Neural cell (in vitro differentiated cells): ENCODE measurements at regions not wholly inside any gene's neighbourhood (a gene's known extent, or its start where the extent isn't known, plus 50 kb on each side); places are given as distances from the start of the nearest gene placed in this dataset.

ENCODE experiments used
- CTCF ChIP-seq: fragments of 450-650 bp; IDR thresholded peaks from 2 replicates; pipeline ENCODE4 v1.5.1; 2014; ENCODE audit warnings: antibody characterized with exemption, mild to moderate bottlenecking, moderate library complexity; ENCODE audit not compliant: poor library complexity, severe bottlenecking
- EP300 ChIP-seq: fragments of 450-650 bp; conservative IDR thresholded peaks from 2 replicates; pipeline ENCODE4 v1.6.1; 2014; ENCODE audit warnings: antibody characterized with exemption, mild to moderate bottlenecking, moderate library complexity; ENCODE audit not compliant: poor library complexity, severe bottlenecking
- EZH2 ChIP-seq: fragments of 200-600, 300-800 bp; shearing (Covaris generic), sonication (generic); IDR thresholded peaks from 2 replicates; pipeline ENCODE4 v1.6.1; 2014; ENCODE audit warnings: antibody characterized with exemption, low read length, borderline replicate concordance, mild to moderate bottlenecking; ENCODE audit not compliant: insufficient read depth, poor library complexity, severe bottlenecking
- MXI1 ChIP-seq: fragments of 450-650 bp; conservative IDR thresholded peaks from 2 replicates; pipeline ENCODE4 v1.6.1; 2014; ENCODE audit warnings: antibody characterized with exemption, mild to moderate bottlenecking; ENCODE audit not compliant: poor library complexity, severe bottlenecking
- POLR2AphosphoS5 ChIP-seq: IDR thresholded peaks from 2 replicates; pipeline ENCODE4 v1.6.1; 2012
- RAD21 ChIP-seq: fragments of 450-650 bp; conservative IDR thresholded peaks from 2 replicates; pipeline ENCODE4 v1.6.1; 2014; ENCODE audit warnings: antibody characterized with exemption, mild to moderate bottlenecking, moderate library complexity
- REST ChIP-seq: IDR thresholded peaks from 2 replicates; pipeline ENCODE4 v1.6.1; 2012; ENCODE audit warnings: borderline replicate concordance
- TAF1 ChIP-seq: IDR thresholded peaks from 2 replicates; pipeline ENCODE4 v1.6.1; 2012; ENCODE audit warnings: low read depth

GRCh38 chr13:99624936-99625540 is 123.8 kb downstream of the TM9SF2 start:
- TF ChIP-seq CTCF, result no peak
- TF ChIP-seq EZH2, result no peak
- no peak for TF ChIP-seq EP300
- TF ChIP-seq POLR2AphosphoS5, result no peak
- no peak for TF ChIP-seq RAD21
- TF ChIP-seq TAF1, result no peak
- TF ChIP-seq REST, result no peak
- no peak for TF ChIP-seq MXI1
